ENCODE measurements at regions not wholly inside any gene's neighbourhood (a gene's known extent, or its start where the extent isn't known, plus 50 kb on each side); places are given as distances from the start of the nearest gene placed in this dataset.
"Not testable (repeated sequence)": the region's sequence is repeated elsewhere in the genome, so short reads cannot be mapped to it uniquely, and the experiment has no call there.

- no peak for DNase-seq
Measured at GRCh38 chr17:72566671-72567484, 446.1 kb downstream of the SOX9 start.

GRCh38 chr17:72567774-72568173 lies 447.0 kb downstream of the SOX9 start:
- DNase-seq, result no peak

- no peak for DNase-seq
Measured at GRCh38 chr17:72569148-72569946, 448.5 kb downstream of the SOX9 start.

GRCh38 chr17:72571813-72572396 lies 451.1 kb downstream of the SOX9 start:
- no peak for DNase-seq

DNA sequence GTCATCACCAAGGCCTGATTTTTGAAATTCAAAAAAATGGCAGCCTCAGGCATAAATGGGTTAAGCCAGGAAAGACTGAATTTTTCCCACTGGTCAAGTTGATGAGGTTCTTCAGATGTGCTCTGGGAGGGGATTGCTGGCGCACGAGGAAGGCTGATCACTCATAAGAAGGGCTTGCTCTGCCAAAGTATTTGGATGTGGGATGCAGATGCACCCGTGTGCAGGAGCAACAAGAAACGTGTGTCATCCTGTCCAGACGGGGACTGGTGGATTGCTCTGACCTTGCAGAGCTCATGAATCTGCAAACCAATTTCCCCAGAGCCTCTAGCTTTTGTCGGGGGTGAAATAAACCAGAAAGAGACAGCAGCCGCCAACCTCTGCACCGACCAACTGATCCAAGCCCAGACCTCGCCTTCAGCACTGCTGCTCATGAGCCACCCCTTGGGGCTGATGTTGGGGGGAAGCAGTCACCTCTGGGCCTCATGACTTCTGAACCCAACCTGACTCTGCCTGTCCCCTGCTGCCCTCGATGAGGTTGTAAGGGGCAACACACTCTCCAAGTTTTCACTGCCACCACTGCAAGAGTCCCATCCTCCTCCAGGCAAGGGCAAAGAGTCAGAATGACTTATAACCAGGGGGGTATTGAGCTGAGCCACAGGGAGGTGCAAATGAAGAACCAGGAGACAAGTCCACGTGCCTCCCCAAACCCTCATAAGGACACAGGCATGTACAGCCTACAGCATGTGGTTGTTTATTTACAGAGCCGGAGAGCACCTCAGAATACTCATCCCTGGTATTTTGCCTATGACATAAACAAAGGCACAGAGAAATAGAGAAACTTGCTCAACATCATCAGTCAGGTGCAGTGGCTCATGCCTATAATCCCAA lies 452.0 kb downstream of the SOX9 start:
- DNase-seq, result no peak

- DNase-seq, result not testable (repeated sequence)
Measured at GRCh38 chr17:72573492-72573801, 452.6 kb downstream of the SOX9 start.

DNA sequence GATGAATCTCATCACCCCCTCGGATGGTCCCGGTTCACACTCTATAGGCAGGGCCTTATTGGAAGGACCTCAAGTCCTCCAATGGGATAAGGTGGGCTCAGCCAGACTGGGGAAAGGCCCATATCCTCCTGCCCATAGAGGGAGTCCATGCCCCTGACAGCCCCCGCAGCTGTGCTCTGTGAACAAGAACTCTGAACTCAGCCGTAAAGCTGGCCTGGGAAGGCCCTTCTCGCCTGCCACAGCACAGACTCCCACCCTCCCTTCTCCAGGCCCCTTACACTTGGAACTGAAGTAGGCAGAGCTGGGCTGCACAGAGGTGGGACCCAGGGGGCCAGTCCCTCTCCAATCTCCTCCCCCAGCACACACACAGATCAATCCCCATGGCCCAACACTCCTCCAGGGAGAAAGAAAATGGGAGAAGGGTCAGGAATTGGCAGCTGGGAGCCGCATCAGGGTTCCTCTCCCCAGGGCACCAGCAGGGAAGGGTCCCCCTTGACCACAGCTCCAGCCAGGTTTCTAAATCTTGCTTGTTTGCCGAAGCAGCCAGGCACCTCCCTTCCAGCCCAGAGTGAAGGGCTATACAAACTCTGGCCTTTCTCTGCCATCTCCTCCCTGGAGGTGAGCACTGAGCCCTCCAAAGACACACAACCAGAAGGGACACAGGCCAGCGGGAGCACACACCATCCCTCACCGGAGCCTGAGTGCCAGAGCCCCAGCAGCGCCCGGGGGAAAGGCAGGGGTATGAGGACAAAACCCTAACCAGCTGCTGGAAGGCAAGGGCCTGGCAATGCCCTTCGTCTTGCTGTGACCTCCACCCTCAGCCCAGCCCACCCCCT lies 454.1 kb downstream of the SOX9 start:
- DNase-seq, result no peak

- DNase-seq, result no peak
Measured at GRCh38 chr17:72575542-72576233, 454.9 kb downstream of the SOX9 start.

- no peak for DNase-seq
Measured at GRCh38 chr17:72576289-72576759, 455.5 kb downstream of the SOX9 start.

DNA sequence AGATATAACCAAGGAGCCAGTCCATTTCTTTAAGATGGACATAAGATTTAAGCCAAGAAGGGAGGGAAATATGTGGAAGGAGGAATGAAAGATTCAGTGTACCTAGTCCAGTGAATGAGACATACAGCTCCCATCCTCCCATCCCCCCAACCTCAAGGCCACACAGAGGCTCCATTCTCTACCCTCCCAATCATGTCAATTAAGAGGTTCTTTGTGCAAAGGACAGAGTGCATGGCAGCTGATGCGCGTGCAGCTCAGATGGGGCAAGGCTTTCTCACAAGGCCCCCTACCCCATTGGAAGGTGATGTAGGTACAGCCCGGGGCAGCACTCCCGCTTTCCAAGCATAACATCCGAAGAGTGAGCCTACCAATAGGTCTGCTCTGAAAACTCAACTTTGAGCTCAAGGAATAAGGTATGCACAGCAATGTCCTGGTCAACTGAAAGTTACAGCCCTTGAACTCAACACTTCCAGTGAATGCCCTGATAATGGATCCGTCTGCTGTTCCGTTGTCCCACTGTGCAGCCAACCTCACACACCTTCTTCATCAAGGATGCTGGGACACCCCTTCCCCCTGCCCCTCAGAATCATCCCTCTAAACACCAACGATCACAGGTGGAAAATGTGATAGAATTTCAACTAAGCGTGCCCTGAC lies 458.1 kb downstream of the SOX9 start:
- DNase-seq, result no peak

DNA sequence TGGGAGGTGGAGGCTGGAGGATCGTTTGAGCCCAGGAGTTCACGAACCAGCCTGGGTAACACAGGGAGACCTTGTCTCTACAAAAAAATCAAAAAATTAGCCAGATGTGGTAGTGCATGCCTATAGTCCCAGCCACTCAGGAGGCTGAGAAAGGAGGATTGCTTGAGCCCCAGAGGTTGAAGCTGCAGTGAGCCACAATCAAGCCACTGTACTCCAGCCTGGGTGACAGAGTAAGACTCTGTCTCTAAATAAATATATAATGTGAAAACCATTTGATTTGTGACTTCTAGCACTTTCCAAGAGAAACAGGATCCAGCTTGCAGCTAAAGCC lies 459.1 kb downstream of the SOX9 start:
- no peak for DNase-seq

- DNase-seq, result no peak
Measured at GRCh38 chr17:72580321-72581127, 459.7 kb downstream of the SOX9 start.

GRCh38 chr17:72587156-72587555 lies 466.3 kb downstream of the SOX9 start:
- DNase-seq, result no peak

GRCh38 chr17:72587773-72588511 lies 467.1 kb downstream of the SOX9 start:
- no peak for DNase-seq

DNA sequence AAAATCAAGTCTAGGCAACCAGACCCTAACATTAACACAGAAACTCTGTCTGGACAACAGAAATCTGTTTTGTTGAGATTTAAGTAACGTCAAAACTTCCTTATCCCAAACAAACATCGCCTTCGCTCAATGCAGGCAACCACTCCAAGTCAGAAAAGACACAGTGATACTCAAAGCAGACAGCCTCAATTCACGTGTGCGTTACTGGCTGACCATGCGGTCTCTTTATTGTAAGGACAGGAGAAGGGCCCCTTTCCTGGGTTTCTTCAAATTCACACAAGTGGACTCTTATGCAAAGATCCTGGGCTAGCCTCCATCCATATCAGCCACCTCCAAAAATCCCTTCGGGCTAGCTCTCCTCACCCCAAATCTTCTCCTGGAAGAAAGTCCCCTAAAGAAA lies 467.7 kb downstream of the SOX9 start:
- no peak for DNase-seq

DNA sequence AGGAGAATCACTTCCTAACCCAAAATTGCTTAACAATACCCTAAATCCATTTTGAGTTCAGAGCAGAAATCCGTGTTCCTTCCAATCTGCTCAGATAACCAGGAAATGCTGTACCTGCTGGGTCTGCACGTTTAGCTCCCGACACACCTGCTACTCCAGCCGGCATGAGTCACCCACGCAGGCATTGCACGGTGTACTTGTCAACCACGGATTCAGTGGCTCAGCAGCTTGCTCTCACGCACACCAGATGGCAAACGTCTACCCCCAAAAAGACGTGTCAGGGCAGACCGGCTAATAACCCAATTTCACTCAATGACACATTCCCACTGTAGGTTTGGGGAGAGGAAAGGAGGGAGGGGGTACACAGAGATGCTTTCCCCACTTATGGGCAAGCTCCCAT lies 468.1 kb downstream of the SOX9 start:
- DNase-seq, result peak; percentile 30

DNA sequence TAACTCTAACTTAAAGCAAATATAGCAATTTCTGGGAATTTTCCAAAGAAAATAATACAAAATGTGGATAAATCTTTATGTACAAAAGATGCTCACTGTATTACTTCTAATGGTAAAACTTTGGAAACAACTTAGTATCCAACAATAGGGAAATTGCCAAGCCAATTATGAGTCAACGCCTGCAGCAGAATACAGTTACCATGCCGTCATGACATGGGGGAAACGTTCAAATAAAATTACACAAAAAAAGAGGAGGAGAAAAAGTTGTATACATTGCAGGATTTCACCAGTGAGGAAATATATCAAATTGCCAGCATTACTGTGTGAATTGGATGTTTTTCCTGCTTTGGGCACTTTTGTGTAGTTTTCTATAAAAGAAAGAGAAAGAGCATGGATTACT lies 469.6 kb downstream of the SOX9 start:
- no peak for DNase-seq

DNA sequence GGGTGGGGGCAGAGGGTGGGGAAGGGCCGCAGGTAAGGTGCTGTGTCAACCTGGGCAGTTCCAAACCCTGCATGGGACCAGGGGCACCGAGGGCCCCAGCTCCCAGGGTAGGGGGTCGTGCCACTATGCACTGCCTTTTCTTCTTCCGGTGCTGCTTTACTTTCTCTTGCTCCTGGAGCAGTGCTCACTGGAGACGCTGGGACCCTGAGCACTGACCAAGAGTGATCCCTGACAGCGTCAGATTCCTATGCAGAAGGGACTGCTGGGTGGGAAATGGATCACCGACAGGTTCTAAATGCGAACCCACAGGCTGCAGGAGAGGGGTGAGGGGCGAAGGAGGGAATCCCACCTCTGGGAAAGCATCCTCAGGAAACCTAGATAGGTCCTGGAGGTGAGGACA lies 470.1 kb downstream of the SOX9 start:
- no peak for DNase-seq
